ENCODE measurements at regions not wholly inside any gene's neighbourhood (a gene's known extent, or its start where the extent isn't known, plus 50 kb on each side); places are given as distances from the start of the nearest gene placed in this dataset.
A peak's percentile ranks its signal among the peaks of the same experiment; 100 is the strongest.

GRCh38 chrX:16416588-16416987 lies 233.4 kb upstream of the S100G start:
- FAIRE-seq (no peak), ATAC-seq (no peak), DNase-seq (ENCODE audit: low read depth, low spot score) (no peak)
- TF ChIP-seq SIX5 (IDR thresholded peaks at IDR 0.05; ENCODE audit: low read depth, low read length, severe bottlenecking): peak; percentile 26
- no peak for TF ChIP-seq RAD21 (IDR thresholded peaks at IDR 0.05; ENCODE audit: insufficient read depth, low read depth, low read length)
- in situ Hi-C loops (cut with MboI): no loop called here
- no peaks in the 10 kb centered on the region for H4K20me1 ChIP-seq (ENCODE audit: control insufficient read depth, insufficient read depth)
- no peak overlapping the region for H3K9ac ChIP-seq (ENCODE audit: control insufficient read depth, insufficient read depth, low read length)
- H3K36me3 ChIP-seq (ENCODE audit: control insufficient read depth in 2 of 2, insufficient read depth in 2 of 2, low read length in 1 of 2): no peaks in the 10 kb centered on the region
- CTCF ChIA-PET: interaction anchor here (1.1 to 1.5 kb wide), 2 partner anchors 9 to 30 kb away, joined by 3 read pairs; no protein-coding TSS in a partner anchor
- POLR2A ChIA-PET: no interaction called here
- H3K4me2 ChIP-seq (ENCODE audit: control insufficient read depth, insufficient read depth): no peak overlapping the region
- BruUV-seq (replicated peaks): no TSS peak
- no peak overlapping the region for H2AFZ ChIP-seq (ENCODE audit: control insufficient read depth, low read depth, low read length)
- SMC1A ChIA-PET (ENCODE audit: uncharacterized antibody, unreplicated experiment): interaction anchor here (1.4 kb wide), 1 partner anchor 9 kb away, joined by 4 read pairs; no protein-coding TSS in a partner anchor
- H3K9me3 ChIP-seq (replicated peaks; ENCODE audit: control insufficient read depth, insufficient read depth, low read length): no peaks in the 10 kb centered on the region
- H3K4me3 ChIP-seq: no peak overlapping the region
- RAD21 ChIA-PET (ENCODE audit: unreplicated experiment): no interaction called here
- H3K4me1 ChIP-seq (ENCODE audit: control insufficient read depth, insufficient read depth, low read length): no peaks in the 10 kb centered on the region
- no peaks in the 10 kb centered on the region for H3K79me2 ChIP-seq (ENCODE audit: control insufficient read depth, insufficient read depth, low read length)
- H3K27ac ChIP-seq (ENCODE audit: control insufficient read depth, insufficient read depth): no peak overlapping the region
- intact Hi-C loops (cut with micrococcal nuclease; ENCODE audit: unreplicated experiment): no loop called here
- 5% methylated on average over 1 of the region's 1 CpG for WGBS (ENCODE audit: insufficient coverage, insufficient replicate concordance, low lambda C conversion rate, missing lambda C conversion rate)
- no peaks in the 10 kb centered on the region for H3K27me3 ChIP-seq (replicated peaks in 1 of 2; ENCODE audit: control insufficient read depth in 2 of 2, insufficient read depth in 2 of 2, low read length in 1 of 2)

- DNase-seq (ENCODE audit: low read depth, low spot score) (no peak), ATAC-seq (no peak), FAIRE-seq (no peak)
- ChIA-PET RAD21 (ENCODE audit: unreplicated experiment) (no interaction called here), SMC1A (ENCODE audit: uncharacterized antibody, unreplicated experiment) (no interaction called here), CTCF (no interaction called here), POLR2A (no interaction called here)
- H3K79me2 ChIP-seq (ENCODE audit: control insufficient read depth, insufficient read depth, low read length): no peaks in the 10 kb centered on the region
- TF ChIP-seq SRF (IDR thresholded peaks at IDR 0.05; ENCODE audit: low read depth in 2 of 2, low read length in 2 of 2): no peak
- TF ChIP-seq ZBTB11 (CRISPR knock-in tag; IDR thresholded peaks at IDR 0.05): no peak
- no peak for TF ChIP-seq CBX3 (IDR thresholded peaks at IDR 0.05; ENCODE audit: borderline replicate concordance, low read depth)
- H3K4me1 ChIP-seq (ENCODE audit: control insufficient read depth, insufficient read depth, low read length): no peaks in the 10 kb centered on the region
- H3K36me3 ChIP-seq (ENCODE audit: control insufficient read depth in 2 of 2, insufficient read depth in 2 of 2, low read length in 1 of 2): no peaks in the 10 kb centered on the region
- no peaks in the 10 kb centered on the region for H3K9me3 ChIP-seq (replicated peaks; ENCODE audit: control insufficient read depth, insufficient read depth, low read length)
- H2AFZ ChIP-seq (ENCODE audit: control insufficient read depth, low read depth, low read length): no peak overlapping the region
- H3K9ac ChIP-seq (ENCODE audit: control insufficient read depth, insufficient read depth, low read length): no peak overlapping the region
- H3K27me3 ChIP-seq (replicated peaks in 1 of 2; ENCODE audit: control insufficient read depth in 2 of 2, insufficient read depth in 2 of 2, low read length in 1 of 2): no peaks in the 10 kb centered on the region
- H3K4me2 ChIP-seq (ENCODE audit: control insufficient read depth, insufficient read depth): no peak overlapping the region
- in situ Hi-C loops (cut with MboI): no loop called here
- BruUV-seq (replicated peaks): no TSS peak
- intact Hi-C loops (cut with micrococcal nuclease; ENCODE audit: unreplicated experiment): no loop called here
- H3K27ac ChIP-seq (ENCODE audit: control insufficient read depth, insufficient read depth): no peak overlapping the region
- no peak overlapping the region for H3K4me3 ChIP-seq
- H4K20me1 ChIP-seq (ENCODE audit: control insufficient read depth, insufficient read depth): no peaks in the 10 kb centered on the region
Measured at GRCh38 chrX:16418650-16419049, 231.3 kb upstream of the S100G start.

Data from GM12878 (cell line).